Panc1 (cell line): ENCODE measurements at regions not wholly inside any gene's neighbourhood (a gene's known extent, or its start where the extent isn't known, plus 50 kb on each side); places are given as distances from the start of the nearest gene placed in this dataset.

ENCODE experiments used
- CTCF ChIP-seq: fragments of 450-650 bp; IDR thresholded peaks from 2 replicates; pipeline ENCODE4 v1.5.1; 2017; ENCODE audit warnings: mild to moderate bottlenecking
- POLR2AphosphoS5 ChIP-seq: IDR thresholded peaks from 2 replicates; pipeline ENCODE4 v1.6.1; 2012; ENCODE audit warnings: mild to moderate bottlenecking, low read depth, low read length, moderate library complexity
- REST ChIP-seq, 2 experiments: IDR thresholded peaks; 2 replicates each; pipeline ENCODE4 v1.6.1; 2011 to 2012; ENCODE audit warnings: low read depth in 2 of 2, control low read depth in 1 of 2, low read length in 1 of 2, mild to moderate bottlenecking in 1 of 2, moderate library complexity in 1 of 2; ENCODE audit not compliant: insufficient read depth in 1 of 2
- SIN3A ChIP-seq: IDR thresholded peaks from 2 replicates; pipeline ENCODE4 v1.6.1; 2012; ENCODE audit warnings: low read depth, mild to moderate bottlenecking, low read length, moderate library complexity, borderline replicate concordance; ENCODE audit not compliant: insufficient read depth
- TCF7L2 ChIP-seq: IDR thresholded peaks from 2 replicates; pipeline ENCODE4 v1.6.1; 2011; ENCODE audit warnings: mild to moderate bottlenecking, low read depth, low read length, inconsistent platforms

- no peak for TF ChIP-seq CTCF
- no peak for TF ChIP-seq REST (IDR thresholded peaks at IDR 0.05; ENCODE audit: insufficient read depth in 1 of 2, low read depth in 2 of 2, low read length in 1 of 2)
- TF ChIP-seq POLR2AphosphoS5: no peak
- TF ChIP-seq SIN3A: no peak
- TF ChIP-seq TCF7L2: no peak
These were observed 80.6 kb upstream of the CPLX2 start for GRCh38 chr5:175790796-175791195.
